ENCODE measurements at regions not wholly inside any gene's neighbourhood (a gene's known extent, or its start where the extent isn't known, plus 50 kb on each side); places are given as distances from the start of the nearest gene placed in this dataset.

- no peaks in the 10 kb centered on the region for H3K36me3 ChIP-seq (ENCODE audit: control insufficient read depth in 1 of 2, insufficient read depth in 2 of 2, low read length in 2 of 2)
- H3K4me3 ChIP-seq (ENCODE audit: low read depth in 1 of 2, low read length in 2 of 2): no peak overlapping the region
- no peaks in the 10 kb centered on the region for H3K4me1 ChIP-seq (ENCODE audit: control insufficient read depth in 1 of 2, insufficient read depth in 2 of 2, low read length in 2 of 2)
- H3K9me3 ChIP-seq (ENCODE audit: control insufficient read depth in 1 of 2, low read length in 2 of 2): no peaks in the 10 kb centered on the region
- H3K27ac ChIP-seq (ENCODE audit: low read length): no peak overlapping the region
- H3K27me3 ChIP-seq (ENCODE audit: low read depth, low read length): no peaks in the 10 kb centered on the region
Measured at GRCh38 chr14:97824218-97824617, 1027.0 kb downstream of the VRK1 start.

GRCh38 chr14:97827746-97828145 is 1030.6 kb downstream of the VRK1 start:
- no peak overlapping the region for H3K4me3 ChIP-seq (ENCODE audit: low read depth in 1 of 2, low read length in 2 of 2)
- no peaks in the 10 kb centered on the region for H3K27me3 ChIP-seq (ENCODE audit: low read depth, low read length)
- no peaks in the 10 kb centered on the region for H3K36me3 ChIP-seq (ENCODE audit: control insufficient read depth in 1 of 2, insufficient read depth in 2 of 2, low read length in 2 of 2)
- H3K4me1 ChIP-seq (ENCODE audit: control insufficient read depth in 1 of 2, insufficient read depth in 2 of 2, low read length in 2 of 2): no peaks in the 10 kb centered on the region
- no peak overlapping the region for H3K27ac ChIP-seq (ENCODE audit: low read length)
- no peaks in the 10 kb centered on the region for H3K9me3 ChIP-seq (ENCODE audit: control insufficient read depth in 1 of 2, low read length in 2 of 2)

- no peak overlapping the region for H3K27ac ChIP-seq (ENCODE audit: low read length)
- H3K4me3 ChIP-seq (ENCODE audit: low read depth in 1 of 2, low read length in 2 of 2): no peak overlapping the region
- H3K9me3 ChIP-seq (ENCODE audit: control insufficient read depth in 1 of 2, low read length in 2 of 2): no peaks in the 10 kb centered on the region
- H3K4me1 ChIP-seq (ENCODE audit: control insufficient read depth in 1 of 2, insufficient read depth in 2 of 2, low read length in 2 of 2): no peaks in the 10 kb centered on the region
- no peaks in the 10 kb centered on the region for H3K36me3 ChIP-seq (ENCODE audit: control insufficient read depth in 1 of 2, insufficient read depth in 2 of 2, low read length in 2 of 2)
- H3K27me3 ChIP-seq (ENCODE audit: low read depth, low read length): no peaks in the 10 kb centered on the region
Measured at GRCh38 chr14:97832776-97833175, 1035.6 kb downstream of the VRK1 start.

DNA sequence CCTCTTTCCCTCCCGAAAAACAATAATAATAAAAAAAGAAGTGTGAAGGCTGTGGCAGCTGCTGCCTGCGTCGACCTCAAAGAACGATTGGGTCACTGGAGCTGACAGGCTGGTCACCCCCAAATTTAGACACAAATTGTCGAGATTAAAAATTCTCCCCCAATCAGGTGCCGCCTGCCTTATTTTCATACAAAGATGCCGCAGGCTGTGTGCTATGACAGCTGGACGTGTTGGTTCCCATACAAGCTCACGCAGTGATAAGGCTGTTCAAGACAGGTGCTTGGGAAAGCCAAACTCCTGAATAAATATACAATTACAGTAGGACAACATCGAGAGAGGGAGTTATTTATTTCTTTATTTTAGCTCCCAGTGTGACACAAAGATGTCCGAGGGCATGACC is 1041.8 kb downstream of the VRK1 start:
- Histone ChIP-seq H3K4me1 (ENCODE audit: control insufficient read depth in 1 of 2, insufficient read depth in 2 of 2, low read length in 2 of 2) (no peaks in the 10 kb centered on the region), H3K36me3 (ENCODE audit: control insufficient read depth in 1 of 2, insufficient read depth in 2 of 2, low read length in 2 of 2) (no peaks in the 10 kb centered on the region), H3K27me3 (ENCODE audit: low read depth, low read length) (no peaks in the 10 kb centered on the region), H3K27ac (ENCODE audit: low read length) (no peak overlapping the region), H3K4me3 (ENCODE audit: low read depth in 1 of 2, low read length in 2 of 2) (no peak overlapping the region), H3K9me3 (ENCODE audit: control insufficient read depth in 1 of 2, low read length in 2 of 2) (no peaks in the 10 kb centered on the region)

DNA sequence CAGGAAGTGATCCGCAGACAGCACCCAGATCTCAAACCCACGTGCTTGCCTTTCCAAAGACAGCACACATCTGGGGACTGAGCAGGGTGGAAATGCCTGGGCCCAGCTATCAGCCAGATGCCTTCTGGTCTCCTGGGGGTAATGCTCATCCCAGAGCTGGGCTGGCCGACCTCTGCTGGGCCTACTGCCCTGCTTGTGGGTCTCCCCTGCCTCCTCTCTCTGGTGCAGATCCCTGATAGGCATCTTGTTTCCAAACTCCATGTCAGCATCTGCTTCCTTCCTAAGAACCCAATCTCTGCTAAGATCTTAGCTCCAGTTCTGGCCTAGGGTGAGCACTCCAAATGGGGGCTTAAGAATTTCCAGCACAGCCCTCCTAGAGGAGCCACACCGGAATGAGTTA is 1043.0 kb downstream of the VRK1 start:
- no peaks in the 10 kb centered on the region for H3K9me3 ChIP-seq (ENCODE audit: control insufficient read depth in 1 of 2, low read length in 2 of 2)
- H3K4me1 ChIP-seq (ENCODE audit: control insufficient read depth in 1 of 2, insufficient read depth in 2 of 2, low read length in 2 of 2): no peaks in the 10 kb centered on the region
- H3K36me3 ChIP-seq (ENCODE audit: control insufficient read depth in 1 of 2, insufficient read depth in 2 of 2, low read length in 2 of 2): no peaks in the 10 kb centered on the region
- no peaks in the 10 kb centered on the region for H3K27me3 ChIP-seq (ENCODE audit: low read depth, low read length)
- no peak overlapping the region for H3K4me3 ChIP-seq (ENCODE audit: low read depth in 1 of 2, low read length in 2 of 2)
- no peak overlapping the region for H3K27ac ChIP-seq (ENCODE audit: low read length)

- Histone ChIP-seq H3K27me3 (ENCODE audit: low read depth, low read length) (no peaks in the 10 kb centered on the region), H3K36me3 (ENCODE audit: control insufficient read depth in 1 of 2, insufficient read depth in 2 of 2, low read length in 2 of 2) (no peaks in the 10 kb centered on the region), H3K27ac (ENCODE audit: low read length) (no peak overlapping the region), H3K4me1 (ENCODE audit: control insufficient read depth in 1 of 2, insufficient read depth in 2 of 2, low read length in 2 of 2) (no peaks in the 10 kb centered on the region), H3K4me3 (ENCODE audit: low read depth in 1 of 2, low read length in 2 of 2) (no peak overlapping the region), H3K9me3 (ENCODE audit: control insufficient read depth in 1 of 2, low read length in 2 of 2) (no peaks in the 10 kb centered on the region)
Measured at GRCh38 chr14:97841762-97842161, 1044.6 kb downstream of the VRK1 start.

GRCh38 chr14:97843066-97843465 is 1045.9 kb downstream of the VRK1 start:
- no peaks in the 10 kb centered on the region for H3K4me1 ChIP-seq (ENCODE audit: control insufficient read depth in 1 of 2, insufficient read depth in 2 of 2, low read length in 2 of 2)
- no peak overlapping the region for H3K4me3 ChIP-seq (ENCODE audit: low read depth in 1 of 2, low read length in 2 of 2)
- no peaks in the 10 kb centered on the region for H3K9me3 ChIP-seq (ENCODE audit: control insufficient read depth in 1 of 2, low read length in 2 of 2)
- H3K27me3 ChIP-seq (ENCODE audit: low read depth, low read length): no peaks in the 10 kb centered on the region
- no peaks in the 10 kb centered on the region for H3K36me3 ChIP-seq (ENCODE audit: control insufficient read depth in 1 of 2, insufficient read depth in 2 of 2, low read length in 2 of 2)
- H3K27ac ChIP-seq (ENCODE audit: low read length): no peak overlapping the region

DNA sequence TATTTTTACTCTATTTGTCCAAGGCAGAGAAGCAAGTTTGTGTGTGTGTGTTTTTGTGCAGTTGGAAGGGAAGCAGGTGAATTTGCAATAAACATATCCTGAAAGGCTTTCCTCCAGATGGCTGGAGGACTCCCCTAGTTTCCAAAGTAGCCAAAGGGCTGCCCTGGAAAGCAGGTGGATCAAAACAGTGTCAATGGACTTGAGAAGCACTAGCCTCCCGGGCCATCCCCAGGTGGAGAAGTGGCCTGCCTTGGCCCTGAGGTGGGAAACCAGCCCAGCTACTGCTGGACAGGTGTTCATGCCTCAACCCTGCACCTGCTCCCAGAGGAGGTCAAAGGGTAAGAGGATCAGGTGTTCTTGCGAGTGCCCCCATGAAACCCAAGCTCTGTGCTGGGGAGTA is 1046.9 kb downstream of the VRK1 start:
- H3K27me3 ChIP-seq (ENCODE audit: low read depth, low read length): no peaks in the 10 kb centered on the region
- no peaks in the 10 kb centered on the region for H3K36me3 ChIP-seq (ENCODE audit: control insufficient read depth in 1 of 2, insufficient read depth in 2 of 2, low read length in 2 of 2)
- H3K4me1 ChIP-seq (ENCODE audit: control insufficient read depth in 1 of 2, insufficient read depth in 2 of 2, low read length in 2 of 2): no peaks in the 10 kb centered on the region
- no peak overlapping the region for H3K27ac ChIP-seq (ENCODE audit: low read length)
- H3K9me3 ChIP-seq (ENCODE audit: control insufficient read depth in 1 of 2, low read length in 2 of 2): no peaks in the 10 kb centered on the region
- no peak overlapping the region for H3K4me3 ChIP-seq (ENCODE audit: low read depth in 1 of 2, low read length in 2 of 2)

- H3K36me3 ChIP-seq (ENCODE audit: control insufficient read depth in 1 of 2, insufficient read depth in 2 of 2, low read length in 2 of 2): no peaks in the 10 kb centered on the region
- no peaks in the 10 kb centered on the region for H3K9me3 ChIP-seq (ENCODE audit: control insufficient read depth in 1 of 2, low read length in 2 of 2)
- H3K4me3 ChIP-seq (ENCODE audit: low read depth in 1 of 2, low read length in 2 of 2): no peak overlapping the region
- H3K4me1 ChIP-seq (ENCODE audit: control insufficient read depth in 1 of 2, insufficient read depth in 2 of 2, low read length in 2 of 2): no peaks in the 10 kb centered on the region
- no peaks in the 10 kb centered on the region for H3K27me3 ChIP-seq (ENCODE audit: low read depth, low read length)
- H3K27ac ChIP-seq (ENCODE audit: low read length): no peak overlapping the region
Measured at GRCh38 chr14:97846156-97846555, 1049.0 kb downstream of the VRK1 start.

GRCh38 chr14:97848317-97848980 is 1051.3 kb downstream of the VRK1 start:
- H3K4me1 ChIP-seq (ENCODE audit: control insufficient read depth in 1 of 2, insufficient read depth in 2 of 2, low read length in 2 of 2): no peaks in the 10 kb centered on the region
- no peaks in the 10 kb centered on the region for H3K36me3 ChIP-seq (ENCODE audit: control insufficient read depth in 1 of 2, insufficient read depth in 2 of 2, low read length in 2 of 2)
- no peak overlapping the region for H3K4me3 ChIP-seq (ENCODE audit: low read depth in 1 of 2, low read length in 2 of 2)
- no peaks in the 10 kb centered on the region for H3K27me3 ChIP-seq (ENCODE audit: low read depth, low read length)
- H3K9me3 ChIP-seq (ENCODE audit: control insufficient read depth in 1 of 2, low read length in 2 of 2): no peaks in the 10 kb centered on the region
- H3K27ac ChIP-seq (ENCODE audit: low read length): no peak overlapping the region

GRCh38 chr14:97850466-97850865 is 1053.3 kb downstream of the VRK1 start:
- H3K4me1 ChIP-seq (ENCODE audit: control insufficient read depth in 1 of 2, insufficient read depth in 2 of 2, low read length in 2 of 2): no peaks in the 10 kb centered on the region
- no peaks in the 10 kb centered on the region for H3K27me3 ChIP-seq (ENCODE audit: low read depth, low read length)

DNA sequence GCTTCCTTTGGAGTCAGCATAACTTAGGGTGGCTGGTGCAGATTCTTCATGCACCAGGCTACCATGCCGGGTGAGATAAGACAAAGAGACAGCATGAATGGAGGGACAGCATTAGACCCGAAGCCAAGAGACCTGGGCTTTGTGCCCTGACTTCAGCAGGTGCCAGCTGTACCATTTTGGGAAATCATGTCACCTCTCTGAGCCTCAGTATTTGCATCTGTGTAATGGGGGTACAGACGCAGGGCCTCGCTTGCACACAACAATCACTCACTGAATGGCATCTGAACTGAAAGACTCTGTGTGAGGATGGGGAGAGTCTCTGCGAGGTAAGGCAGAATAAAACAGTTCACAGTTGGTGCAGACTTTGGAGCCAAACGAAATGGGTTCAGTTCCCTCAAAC is 1053.7 kb downstream of the VRK1 start:
- Histone ChIP-seq H3K27me3 (ENCODE audit: low read depth, low read length) (no peaks in the 10 kb centered on the region), H3K4me1 (ENCODE audit: control insufficient read depth in 1 of 2, insufficient read depth in 2 of 2, low read length in 2 of 2) (no peaks in the 10 kb centered on the region), H3K4me3 (ENCODE audit: low read depth in 1 of 2, low read length in 2 of 2) (no peak overlapping the region), H3K9me3 (ENCODE audit: control insufficient read depth in 1 of 2, low read length in 2 of 2) (no peaks in the 10 kb centered on the region), H3K36me3 (ENCODE audit: control insufficient read depth in 1 of 2, insufficient read depth in 2 of 2, low read length in 2 of 2) (no peaks in the 10 kb centered on the region), H3K27ac (ENCODE audit: low read length) (no peak overlapping the region)

More at GRCh38 chr14:97850466-97850865, 1053.3 kb downstream of the VRK1 start:
- Histone ChIP-seq H3K36me3 (ENCODE audit: control insufficient read depth in 1 of 2, insufficient read depth in 2 of 2, low read length in 2 of 2) (no peaks in the 10 kb centered on the region), H3K4me3 (ENCODE audit: low read depth in 1 of 2, low read length in 2 of 2) (no peak overlapping the region), H3K27ac (ENCODE audit: low read length) (no peak overlapping the region), H3K9me3 (ENCODE audit: control insufficient read depth in 1 of 2, low read length in 2 of 2) (no peaks in the 10 kb centered on the region)

Measured in muscle layer of duodenum (tissue), 2 donors.